Activated CD4-positive, CD25-positive, alpha-beta regulatory T cell treated with anti-CD3 and anti-CD28 coated beads, Interleukin-2, amount 50 U/mL, for 24 hours (primary cell): ENCODE measurements at regions not wholly inside any gene's neighbourhood (a gene's known extent, or its start where the extent isn't known, plus 50 kb on each side); places are given as distances from the start of the nearest gene placed in this dataset.

Source experiments
- ATAC-seq, 2 donors: fragments of 150-1000 bp; cut with Tn5 transposase; one replicate each; pipeline ENCODE4 v1.10.0; 2021; ENCODE audit warnings: mild to moderate bottlenecking in 1 of 2, moderate library complexity in 1 of 2

DNA sequence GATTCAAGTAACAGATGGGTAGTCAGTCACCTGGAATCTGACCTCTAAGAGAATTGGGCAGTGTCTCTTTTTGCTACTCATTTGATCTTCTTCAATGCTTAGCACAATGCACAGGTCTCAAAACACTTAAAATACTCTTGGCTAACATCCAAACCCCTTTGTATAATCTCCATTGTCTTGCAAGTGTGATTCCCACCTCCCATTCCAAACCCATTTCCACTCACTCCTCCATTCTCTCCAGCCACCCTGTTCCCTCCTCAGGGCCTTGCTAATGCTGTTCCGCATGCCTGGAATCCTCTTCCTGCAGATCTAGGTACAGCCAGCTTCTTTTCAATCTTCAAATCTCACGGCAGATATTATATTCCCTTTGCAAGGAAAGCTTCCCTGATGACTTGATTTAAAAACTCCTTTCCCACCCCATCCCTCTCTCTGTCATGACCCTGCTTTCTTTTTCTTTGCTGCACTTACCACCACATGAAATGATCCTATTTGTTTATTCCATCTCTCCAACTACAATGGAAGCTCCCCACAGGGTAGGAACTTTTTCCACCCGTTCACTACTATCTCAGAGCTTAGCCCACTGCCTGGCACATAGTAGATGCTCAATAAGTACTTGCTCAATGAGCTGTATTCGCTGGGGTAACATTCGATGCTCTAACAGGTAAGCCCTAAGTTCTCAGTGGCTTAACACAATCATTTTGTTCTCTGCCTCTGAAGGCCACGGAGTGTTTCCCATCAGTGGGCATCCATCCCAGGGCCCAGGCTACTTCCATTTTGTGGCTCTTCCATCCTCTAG, 121.7 kb downstream of the MN1 start:
- ATAC-seq, result no peak

DNA sequence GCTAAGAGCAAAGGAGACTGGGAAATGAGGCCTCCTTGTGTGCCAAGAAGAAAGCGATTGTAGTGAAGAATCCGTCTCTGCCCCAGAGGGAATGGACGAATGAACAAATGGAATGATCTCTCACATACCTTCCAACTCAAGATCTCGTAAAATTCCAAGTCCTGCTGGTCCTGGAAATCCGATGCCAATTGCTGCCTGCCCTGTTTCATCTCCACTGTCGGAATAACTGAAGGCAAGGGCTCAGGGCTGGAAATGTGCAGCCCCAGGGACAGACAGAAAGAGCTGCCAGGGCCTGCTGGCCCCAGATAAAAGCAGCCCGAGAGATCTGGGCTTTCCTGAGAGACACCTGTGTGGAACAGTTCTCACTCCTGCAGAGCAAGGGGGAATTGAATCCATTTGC, 120.9 kb downstream of the MN1 start:
- ATAC-seq, result no peak

DNA sequence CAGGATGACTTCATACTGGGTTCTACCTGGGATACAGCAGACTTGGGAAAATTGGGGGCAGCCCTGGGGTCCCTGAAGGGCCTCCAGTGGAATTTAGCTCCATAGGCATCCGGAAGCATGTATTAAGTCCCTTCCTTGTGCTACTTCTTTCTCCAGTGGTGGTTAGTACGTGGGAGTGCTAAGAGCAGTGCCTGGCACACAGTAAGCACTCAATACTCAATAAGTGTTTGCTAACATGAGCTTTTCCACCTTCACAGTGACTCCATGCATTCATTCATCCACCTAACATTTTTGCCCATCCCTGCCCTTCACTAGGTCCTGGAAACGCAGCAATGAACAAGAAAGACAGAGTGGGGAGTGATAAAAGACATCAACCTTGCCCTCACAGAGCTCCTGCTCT, 120.5 kb downstream of the MN1 start:
- no peak for ATAC-seq

DNA sequence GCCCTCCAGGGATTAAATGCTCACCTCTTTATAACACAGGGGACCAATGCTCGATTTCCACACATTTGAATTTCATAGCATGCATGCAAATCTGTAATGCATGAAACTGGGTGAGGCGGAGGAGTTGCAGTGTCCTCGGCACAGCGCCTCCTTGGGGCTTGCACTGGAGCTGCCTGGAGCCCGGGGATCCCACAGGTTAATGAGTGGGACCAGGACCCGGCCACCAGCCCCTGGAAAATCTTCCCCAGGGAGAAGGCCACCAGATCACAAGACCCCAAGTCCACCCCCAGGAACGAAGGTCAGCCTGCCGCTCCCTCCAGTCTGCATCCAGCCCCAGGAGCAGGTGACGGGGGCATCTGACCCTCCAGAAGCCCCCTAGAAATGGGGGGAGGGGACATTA, 119.1 kb downstream of the MN1 start:
- ATAC-seq, result no peak

DNA sequence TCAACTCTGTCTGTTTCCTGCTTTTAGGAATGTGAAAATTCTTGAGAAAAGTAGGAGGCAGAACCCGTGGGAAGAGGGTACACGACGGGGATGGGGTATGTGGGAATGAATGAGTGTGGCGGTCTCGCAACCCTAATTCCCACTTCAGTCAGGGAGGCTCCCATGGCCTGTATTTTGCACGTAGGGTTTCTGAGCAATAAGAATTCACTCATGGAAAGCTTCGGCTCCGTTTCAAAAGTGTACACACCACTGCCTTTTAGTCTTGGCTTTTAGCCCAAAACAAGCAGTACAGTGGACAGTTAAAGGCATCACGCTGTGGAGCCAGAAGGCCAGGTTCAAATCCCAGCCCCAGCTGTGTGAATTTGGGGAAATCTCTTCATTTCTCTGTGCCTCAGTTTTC, 116.7 kb downstream of the MN1 start:
- ATAC-seq, result no peak

DNA sequence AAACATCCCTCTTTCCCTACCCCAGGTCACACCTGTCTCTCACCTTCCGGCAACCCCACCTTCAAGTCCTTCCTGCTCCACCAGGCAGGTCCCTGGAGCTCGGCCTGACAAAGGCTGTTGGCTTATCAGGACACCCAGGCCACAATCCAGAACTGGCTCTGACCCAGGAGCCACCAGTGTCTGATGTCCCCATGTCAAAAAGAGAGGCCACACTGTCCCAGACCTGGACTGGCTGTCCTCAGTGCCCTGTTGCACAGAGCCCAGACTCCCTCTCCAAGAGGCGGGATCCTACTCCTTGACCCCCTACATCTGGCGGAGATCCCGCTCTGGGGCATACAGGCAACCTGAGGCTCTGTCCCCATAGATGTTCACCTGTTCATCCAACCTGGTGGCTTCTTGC, 116.0 kb downstream of the MN1 start:
- ATAC-seq, result no peak

GRCh38 chr22:27685970-27686369, 115.6 kb downstream of the MN1 start:
- no peak for ATAC-seq

DNA sequence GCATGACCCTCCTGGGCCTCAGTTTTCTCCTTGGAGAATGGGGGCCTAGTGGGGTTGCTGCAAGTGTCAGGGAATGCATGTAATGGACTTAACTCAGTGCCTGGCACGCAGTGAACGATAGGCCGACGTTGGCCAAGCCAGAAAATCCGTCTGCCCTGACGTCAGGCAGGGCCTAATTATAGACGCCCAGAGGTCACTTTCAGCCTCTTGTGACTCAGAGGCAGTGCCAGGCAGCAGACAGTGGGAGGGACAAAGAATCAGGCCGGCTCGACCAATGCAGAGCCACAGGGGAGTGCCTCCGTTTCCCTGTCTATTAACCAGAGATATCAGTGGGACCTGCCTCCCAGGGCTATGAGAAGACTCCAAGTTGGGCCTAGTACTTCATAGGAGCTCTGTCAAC, 115.0 kb downstream of the MN1 start:
- no peak for ATAC-seq

DNA sequence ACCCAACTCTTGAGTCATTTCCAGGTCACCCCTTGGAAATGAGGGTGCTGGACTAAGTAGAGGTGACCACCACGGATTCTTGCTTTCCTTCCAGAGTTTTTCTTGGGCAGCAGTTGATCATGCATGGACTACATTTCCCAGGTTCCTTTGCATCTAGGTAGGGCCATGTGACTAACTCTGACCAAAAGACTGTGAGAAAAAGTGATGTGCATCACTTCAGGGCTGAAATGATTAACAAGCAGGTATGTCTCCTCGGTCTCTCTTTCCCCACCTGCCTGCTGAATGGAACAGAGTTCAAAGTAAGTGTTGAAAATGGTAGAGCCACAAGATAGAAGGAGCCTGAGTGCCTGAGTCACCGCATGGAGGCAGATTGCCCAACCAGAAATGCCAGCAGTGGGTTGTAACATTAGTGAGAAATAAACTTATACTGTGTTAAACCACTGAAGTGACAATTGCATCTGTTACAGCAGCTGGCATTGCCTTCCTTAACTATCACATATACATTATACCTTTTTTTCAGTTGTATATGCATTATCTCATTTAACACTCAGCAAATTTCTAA, 113.5 kb downstream of the MN1 start:
- ATAC-seq, result no peak

- ATAC-seq, result no peak
Measured at GRCh38 chr22:27689664-27690063, 111.9 kb downstream of the MN1 start.

DNA sequence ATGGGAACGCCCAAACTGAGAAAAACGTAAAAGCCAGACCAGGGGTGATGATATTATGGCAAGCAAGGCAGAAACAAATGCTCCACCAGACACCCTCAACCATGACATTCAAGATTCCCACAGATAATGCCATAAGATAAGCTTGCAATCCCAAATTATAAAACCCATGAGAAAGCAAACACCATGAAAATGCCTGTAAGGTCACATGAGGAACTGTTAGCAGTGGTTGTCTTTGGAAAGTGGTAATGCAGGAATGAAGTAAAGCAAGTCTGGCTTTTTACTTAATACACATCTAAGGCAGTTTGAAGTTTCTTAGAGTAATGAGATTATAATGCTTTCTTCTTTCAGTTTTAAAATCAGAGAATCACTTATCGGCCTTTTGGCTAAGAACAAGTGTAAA, 111.0 kb downstream of the MN1 start:
- no peak for ATAC-seq

- ATAC-seq, result no peak
Measured at GRCh38 chr22:27692243-27692642, 109.3 kb downstream of the MN1 start.

GRCh38 chr22:27695925-27696324, 105.6 kb downstream of the MN1 start:
- no peak for ATAC-seq

DNA sequence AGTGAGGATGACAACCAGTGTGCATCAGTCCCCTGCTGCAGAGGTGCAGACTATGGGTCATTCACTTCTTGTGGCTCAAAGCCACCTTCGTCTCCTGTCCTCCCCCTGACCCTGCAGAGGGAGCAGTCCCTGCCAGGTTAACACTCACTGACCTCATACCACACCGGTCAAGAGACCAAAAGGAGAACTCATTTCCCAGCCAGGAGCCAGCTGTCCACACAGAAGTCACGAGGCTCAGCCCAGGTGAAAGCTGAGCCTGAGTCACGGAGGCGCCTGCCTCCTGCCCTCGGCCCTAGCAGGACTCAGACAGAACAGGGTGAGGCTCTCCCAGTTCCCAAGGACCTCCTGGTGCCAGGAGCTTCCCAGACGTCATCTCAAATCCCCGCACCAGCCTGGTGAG, 103.7 kb downstream of the MN1 start:
- no peak for ATAC-seq
